ENCODE measurements at regions not wholly inside any gene's neighbourhood (a gene's known extent, or its start where the extent isn't known, plus 50 kb on each side); places are given as distances from the start of the nearest gene placed in this dataset.

DNA sequence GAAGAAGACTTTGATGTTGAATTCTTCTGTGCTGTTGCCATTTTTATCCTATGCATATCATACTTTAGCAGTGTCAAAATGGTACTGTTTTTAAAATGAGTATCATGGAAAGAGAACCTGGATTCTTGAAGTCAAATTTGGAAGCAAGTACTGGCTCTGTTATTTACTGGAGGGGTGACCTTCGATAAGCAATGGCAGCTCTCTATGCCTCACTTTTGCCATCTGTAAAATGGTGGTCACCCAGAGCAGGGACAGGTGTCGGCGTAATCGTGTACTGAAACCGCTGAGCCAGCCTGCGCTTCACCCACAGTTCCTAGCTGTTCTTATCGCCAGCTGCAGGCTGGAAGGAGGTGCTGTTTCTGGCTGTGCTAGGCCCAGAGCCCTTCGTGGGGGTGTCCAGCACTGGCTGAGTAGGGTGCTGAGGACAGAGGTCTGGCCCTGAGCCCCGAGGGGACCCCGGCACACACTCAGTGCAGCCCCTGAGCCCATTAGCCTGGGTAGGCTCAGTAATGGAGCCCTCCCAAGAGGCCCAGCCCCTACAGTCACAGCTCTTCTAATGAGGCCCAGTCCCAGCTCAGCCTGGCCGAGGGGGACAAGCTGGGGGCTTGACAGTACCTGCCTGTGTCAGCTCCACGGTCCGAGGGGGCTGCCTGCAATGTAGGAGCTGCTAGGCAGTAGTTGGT, 183.5 kb downstream of the PHETA1 start:
- ATAC-seq: peak in 1 of 2 experiments; percentile 28; a peak in 3 of 6 replicates
- H3K4me3 ChIP-seq: no peak overlapping the region
- POLR2A ChIA-PET: no interaction called here
- DNase-seq (ENCODE audit: low read depth in 1 of 2, low spot score in 1 of 2): no peak
- H3K27ac ChIP-seq: no peak overlapping the region
- H3K4me2 ChIP-seq: no peak overlapping the region
- peaks cover 10% of the 10 kb centered on the region for H3K9me3 ChIP-seq
- 50% methylated on average over 12 of the region's 13 CpGs for WGBS (ENCODE audit: missing lambda C conversion rate)
- CTCF ChIA-PET: interaction anchor here (1.2 kb wide), 1 partner anchor 11 kb away, joined by 3 read pairs; no protein-coding TSS in a partner anchor
- no peak for FAIRE-seq
- H3K4me1 ChIP-seq: no peaks in the 10 kb centered on the region
- no peak for TF ChIP-seq HOXB5 (CRISPR knock-in tag; IDR thresholded peaks at IDR 0.05)
- TF ChIP-seq, protein P1, sequence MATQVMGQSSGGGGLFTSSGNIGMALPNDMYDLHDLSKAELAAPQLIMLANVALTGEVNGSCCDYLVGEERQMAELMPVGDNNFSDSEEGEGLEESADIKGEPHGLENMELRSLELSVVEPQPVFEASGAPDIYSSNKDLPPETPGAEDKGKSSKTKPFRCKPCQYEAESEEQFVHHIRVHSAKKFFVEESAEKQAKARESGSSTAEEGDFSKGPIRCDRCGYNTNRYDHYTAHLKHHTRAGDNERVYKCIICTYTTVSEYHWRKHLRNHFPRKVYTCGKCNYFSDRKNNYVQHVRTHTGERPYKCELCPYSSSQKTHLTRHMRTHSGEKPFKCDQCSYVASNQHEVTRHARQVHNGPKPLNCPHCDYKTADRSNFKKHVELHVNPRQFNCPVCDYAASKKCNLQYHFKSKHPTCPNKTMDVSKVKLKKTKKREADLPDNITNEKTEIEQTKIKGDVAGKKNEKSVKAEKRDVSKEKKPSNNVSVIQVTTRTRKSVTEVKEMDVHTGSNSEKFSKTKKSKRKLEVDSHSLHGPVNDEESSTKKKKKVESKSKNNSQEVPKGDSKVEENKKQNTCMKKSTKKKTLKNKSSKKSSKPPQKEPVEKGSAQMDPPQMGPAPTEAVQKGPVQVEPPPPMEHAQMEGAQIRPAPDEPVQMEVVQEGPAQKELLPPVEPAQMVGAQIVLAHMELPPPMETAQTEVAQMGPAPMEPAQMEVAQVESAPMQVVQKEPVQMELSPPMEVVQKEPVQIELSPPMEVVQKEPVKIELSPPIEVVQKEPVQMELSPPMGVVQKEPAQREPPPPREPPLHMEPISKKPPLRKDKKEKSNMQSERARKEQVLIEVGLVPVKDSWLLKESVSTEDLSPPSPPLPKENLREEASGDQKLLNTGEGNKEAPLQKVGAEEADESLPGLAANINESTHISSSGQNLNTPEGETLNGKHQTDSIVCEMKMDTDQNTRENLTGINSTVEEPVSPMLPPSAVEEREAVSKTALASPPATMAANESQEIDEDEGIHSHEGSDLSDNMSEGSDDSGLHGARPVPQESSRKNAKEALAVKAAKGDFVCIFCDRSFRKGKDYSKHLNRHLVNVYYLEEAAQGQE (IDR thresholded peaks at IDR 0.05): no peak

DNA sequence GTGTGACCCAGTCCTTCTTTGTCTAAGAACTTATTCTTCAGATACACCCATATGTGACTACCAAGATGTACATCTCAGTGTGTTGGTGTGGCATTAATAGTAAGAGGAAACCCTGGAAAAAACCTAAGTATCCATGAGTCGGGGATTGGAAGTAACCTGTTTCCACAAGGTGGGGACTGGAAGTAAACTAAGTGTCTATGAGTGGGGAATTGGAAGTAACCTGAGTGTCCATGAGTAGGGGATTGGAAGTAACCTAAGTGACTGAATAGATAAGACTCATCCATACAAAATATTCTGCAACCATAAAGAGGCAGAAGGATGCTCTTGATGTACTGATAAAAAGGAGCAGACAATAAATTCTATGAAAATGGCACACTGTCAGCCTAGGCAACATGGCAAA, 184.7 kb downstream of the PHETA1 start:
- CTCF ChIA-PET: interaction anchor here (1.2 kb wide), 1 partner anchor 10 kb away, joined by 3 read pairs; no protein-coding TSS in a partner anchor
- no peak for ATAC-seq

More for the DNA sequence above, 184.7 kb downstream of the PHETA1 start:
- FAIRE-seq (no peak), DNase-seq (ENCODE audit: low read depth in 1 of 2, low spot score in 1 of 2) (no peak)
- Histone ChIP-seq H3K4me1 (no peaks in the 10 kb centered on the region), H3K9me3 (no peaks in the 10 kb centered on the region), H3K27ac (no peak overlapping the region), H3K4me3 (no peak overlapping the region), H3K4me2 (no peak overlapping the region)
- WGBS (ENCODE audit: missing lambda C conversion rate): 73% methylated on average over 1 of the region's 1 CpG
- POLR2A ChIA-PET: no interaction called here
- TF ChIP-seq HOXB5 (CRISPR knock-in tag; IDR thresholded peaks at IDR 0.05): no peak
- no peak for TF ChIP-seq KDM5A (IDR thresholded peaks at IDR 0.05)
- TF ChIP-seq SMC3 (IDR thresholded peaks at IDR 0.05): no peak
- no peak for TF ChIP-seq MAFK (IDR thresholded peaks at IDR 0.05; ENCODE audit: partially characterized antibody)
- TF ChIP-seq CHD4 (IDR thresholded peaks at IDR 0.05; ENCODE audit: borderline replicate concordance): no peak
- TF ChIP-seq, protein P1 (IDR thresholded peaks at IDR 0.05): no peak
- TF ChIP-seq ZNF302 (CRISPR knock-in tag; IDR thresholded peaks at IDR 0.05): no peak
- TF ChIP-seq, protein P2, sequence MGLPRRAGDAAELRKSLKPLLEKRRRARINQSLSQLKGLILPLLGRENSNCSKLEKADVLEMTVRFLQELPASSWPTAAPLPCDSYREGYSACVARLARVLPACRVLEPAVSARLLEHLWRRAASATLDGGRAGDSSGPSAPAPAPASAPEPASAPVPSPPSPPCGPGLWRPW (IDR thresholded peaks at IDR 0.05): no peak
- no peak for TF ChIP-seq EHF (CRISPR knock-in tag; IDR thresholded peaks at IDR 0.05)
- TF ChIP-seq, protein P3, sequence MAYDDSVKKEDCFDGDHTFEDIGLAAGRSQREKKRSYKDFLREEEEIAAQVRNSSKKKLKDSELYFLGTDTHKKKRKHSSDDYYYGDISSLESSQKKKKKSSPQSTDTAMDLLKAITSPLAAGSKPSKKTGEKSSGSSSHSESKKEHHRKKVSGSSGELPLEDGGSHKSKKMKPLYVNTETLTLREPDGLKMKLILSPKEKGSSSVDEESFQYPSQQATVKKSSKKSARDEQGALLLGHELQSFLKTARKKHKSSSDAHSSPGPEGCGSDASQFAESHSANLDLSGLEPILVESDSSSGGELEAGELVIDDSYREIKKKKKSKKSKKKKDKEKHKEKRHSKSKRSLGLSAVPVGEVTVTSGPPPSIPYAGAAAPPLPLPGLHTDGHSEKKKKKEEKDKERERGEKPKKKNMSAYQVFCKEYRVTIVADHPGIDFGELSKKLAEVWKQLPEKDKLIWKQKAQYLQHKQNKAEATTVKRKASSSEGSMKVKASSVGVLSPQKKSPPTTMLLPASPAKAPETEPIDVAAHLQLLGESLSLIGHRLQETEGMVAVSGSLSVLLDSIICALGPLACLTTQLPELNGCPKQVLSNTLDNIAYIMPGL (CRISPR knock-in tag; IDR thresholded peaks at IDR 0.05; ENCODE audit: borderline replicate concordance): no peak
- TF ChIP-seq, protein P4, sequence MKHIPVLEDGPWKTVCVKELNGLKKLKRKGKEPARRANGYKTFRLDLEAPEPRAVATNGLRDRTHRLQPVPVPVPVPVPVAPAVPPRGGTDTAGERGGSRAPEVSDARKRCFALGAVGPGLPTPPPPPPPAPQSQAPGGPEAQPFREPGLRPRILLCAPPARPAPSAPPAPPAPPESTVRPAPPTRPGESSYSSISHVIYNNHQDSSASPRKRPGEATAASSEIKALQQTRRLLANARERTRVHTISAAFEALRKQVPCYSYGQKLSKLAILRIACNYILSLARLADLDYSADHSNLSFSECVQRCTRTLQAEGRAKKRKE (CRISPR knock-in tag; IDR thresholded peaks at IDR 0.05; ENCODE audit: low read depth): no peak
- TF ChIP-seq RAD21 (conservative IDR thresholded peaks at IDR 0.05 in 1 of 2, IDR thresholded peaks at IDR 0.05 in 1 of 2): no peak
- TF ChIP-seq, protein P5, sequence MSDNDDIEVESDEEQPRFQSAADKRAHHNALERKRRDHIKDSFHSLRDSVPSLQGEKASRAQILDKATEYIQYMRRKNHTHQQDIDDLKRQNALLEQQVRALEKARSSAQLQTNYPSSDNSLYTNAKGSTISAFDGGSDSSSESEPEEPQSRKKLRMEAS (IDR thresholded peaks at IDR 0.05): no peak
- no peak for TF ChIP-seq ESRRA (IDR thresholded peaks at IDR 0.05; ENCODE audit: borderline replicate concordance, low read length)
- TF ChIP-seq JUNB (IDR thresholded peaks at IDR 0.05): no peak
- no peak for TF ChIP-seq RCOR1 (IDR thresholded peaks at IDR 0.05; ENCODE audit: low read depth, low read length)
- TF ChIP-seq POLR2A (IDR thresholded peaks at IDR 0.05; ENCODE audit: low read length): no peak
- TF ChIP-seq, protein P6, sequence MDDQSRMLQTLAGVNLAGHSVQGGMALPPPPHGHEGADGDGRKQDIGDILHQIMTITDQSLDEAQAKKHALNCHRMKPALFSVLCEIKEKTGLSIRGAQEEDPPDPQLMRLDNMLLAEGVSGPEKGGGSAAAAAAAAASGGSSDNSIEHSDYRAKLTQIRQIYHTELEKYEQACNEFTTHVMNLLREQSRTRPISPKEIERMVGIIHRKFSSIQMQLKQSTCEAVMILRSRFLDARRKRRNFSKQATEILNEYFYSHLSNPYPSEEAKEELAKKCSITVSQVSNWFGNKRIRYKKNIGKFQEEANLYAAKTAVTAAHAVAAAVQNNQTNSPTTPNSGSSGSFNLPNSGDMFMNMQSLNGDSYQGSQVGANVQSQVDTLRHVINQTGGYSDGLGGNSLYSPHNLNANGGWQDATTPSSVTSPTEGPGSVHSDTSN (IDR thresholded peaks at IDR 0.05): no peak
- TF ChIP-seq, protein P7, sequence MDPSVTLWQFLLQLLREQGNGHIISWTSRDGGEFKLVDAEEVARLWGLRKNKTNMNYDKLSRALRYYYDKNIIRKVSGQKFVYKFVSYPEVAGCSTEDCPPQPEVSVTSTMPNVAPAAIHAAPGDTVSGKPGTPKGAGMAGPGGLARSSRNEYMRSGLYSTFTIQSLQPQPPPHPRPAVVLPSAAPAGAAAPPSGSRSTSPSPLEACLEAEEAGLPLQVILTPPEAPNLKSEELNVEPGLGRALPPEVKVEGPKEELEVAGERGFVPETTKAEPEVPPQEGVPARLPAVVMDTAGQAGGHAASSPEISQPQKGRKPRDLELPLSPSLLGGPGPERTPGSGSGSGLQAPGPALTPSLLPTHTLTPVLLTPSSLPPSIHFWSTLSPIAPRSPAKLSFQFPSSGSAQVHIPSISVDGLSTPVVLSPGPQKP (IDR thresholded peaks at IDR 0.05; ENCODE audit: low read depth, low read length): no peak
- TF ChIP-seq SREBF2 (IDR thresholded peaks at IDR 0.05): no peak

All from A549 (cell line).